Urinary bladder (tissue), 3 donors: ENCODE measurements at regions not wholly inside any gene's neighbourhood (a gene's known extent, or its start where the extent isn't known, plus 50 kb on each side); places are given as distances from the start of the nearest gene placed in this dataset.

Experiments
- DNase-seq: peaks from one replicate; pipeline ENCODE4 v3.0.0-alpha.2; 2015; ENCODE audit errors: extremely low spot score
- H3K27ac ChIP-seq: one replicate; pipeline ENCODE4 v1.5.1; 2013; ENCODE audit warnings: low read depth, mild to moderate bottlenecking, moderate library complexity
- H3K36me3 ChIP-seq: one replicate; pipeline ENCODE4 v1.6.1; 2013; ENCODE audit warnings: mild to moderate bottlenecking, moderate library complexity; ENCODE audit not compliant: insufficient read depth
- H3K4me1 ChIP-seq: one replicate; pipeline ENCODE4 v1.6.1; 2013; ENCODE audit warnings: mild to moderate bottlenecking, moderate library complexity; ENCODE audit not compliant: insufficient read depth
- H3K4me3 ChIP-seq: one replicate; pipeline ENCODE4 v1.5.1; 2013; ENCODE audit warnings: low read depth, low read length
- WGBS: extraction: QIAGEN DNeasy Blood & Tissue Kit; methylation state at CpG from one replicate; pipeline ENCODE4 v1.1.7; 2013; 5-methylcytosine and 5-hydroxymethylcytosine counted together
- donor health status: healthy with polysubstance abuse.
- donor health status: healthy.

- Histone ChIP-seq H3K4me3 (no peak overlapping the region), H3K27ac (no peak overlapping the region), H3K36me3 (no peaks in the 10 kb centered on the region), H3K4me1 (peaks cover 4% of the 10 kb centered on the region)
- 94% methylated on average over 2 of the region's 2 CpGs for WGBS
- DNase-seq, result no peak
These were observed 186.9 kb downstream of the PSMG1 start for GRCh38 chr21:38996355-38996754.

GRCh38 chr21:38995731-38996130 lies 187.5 kb downstream of the PSMG1 start:
- 80% methylated on average over 5 of the region's 5 CpGs for WGBS
- peaks cover 4% of the 10 kb centered on the region for H3K4me1 ChIP-seq

GRCh38 chr21:38995071-38995669 lies 188.1 kb downstream of the PSMG1 start:
- H3K27ac ChIP-seq, result no peak overlapping the region
- 92% methylated on average over 13 of the region's 13 CpGs for WGBS
- H3K36me3 ChIP-seq, result no peaks in the 10 kb centered on the region
- DNase-seq, result no peak
- peaks cover 4% of the 10 kb centered on the region for H3K4me1 ChIP-seq
- no peak overlapping the region for H3K4me3 ChIP-seq

More at GRCh38 chr21:38995731-38996130, 187.5 kb downstream of the PSMG1 start:
- Histone ChIP-seq H3K4me3 (no peak overlapping the region), H3K36me3 (no peaks in the 10 kb centered on the region), H3K27ac (no peak overlapping the region)
- DNase-seq, result no peak

GRCh38 chr21:38994042-38994441 lies 188.3 kb downstream of the ETS2 start:
- Histone ChIP-seq H3K4me1 (peaks cover 4% of the 10 kb centered on the region), H3K4me3 (no peak overlapping the region), H3K27ac (peak overlapping the region; percentile 92), H3K36me3 (no peaks in the 10 kb centered on the region)
- 83% methylated on average over 12 of the region's 12 CpGs for WGBS
- no peak for DNase-seq

- DNase-seq, result peak; percentile 80
- Histone ChIP-seq H3K4me3 (no peak overlapping the region), H3K36me3 (no peaks in the 10 kb centered on the region), H3K27ac (no peak overlapping the region), H3K4me1 (peaks cover 4% of the 10 kb centered on the region)
- WGBS, result 21% methylated on average over 4 of the region's 4 CpGs
These were observed 187.8 kb downstream of the ETS2 start for GRCh38 chr21:38993561-38993960.

GRCh38 chr21:38992737-38993136 lies 187.0 kb downstream of the ETS2 start:
- H3K27ac ChIP-seq, result peak overlapping the region; percentile 44
- WGBS, result 54% methylated on average over 3 of the region's 3 CpGs
- peaks cover 5% of the 10 kb centered on the region for H3K4me1 ChIP-seq
- H3K4me3 ChIP-seq, result no peak overlapping the region
- no peak for DNase-seq
- no peaks in the 10 kb centered on the region for H3K36me3 ChIP-seq

- WGBS, result 37% methylated on average over 12 of the region's 12 CpGs
- Histone ChIP-seq H3K27ac (no peak overlapping the region), H3K36me3 (no peaks in the 10 kb centered on the region), H3K4me3 (no peak overlapping the region), H3K4me1 (peaks cover 5% of the 10 kb centered on the region)
- no peak for DNase-seq
These were observed 184.7 kb downstream of the ETS2 start for GRCh38 chr21:38990424-38990794.

- DNase-seq, result peak; percentile 91
- Histone ChIP-seq H3K4me1 (peaks cover 5% of the 10 kb centered on the region), H3K36me3 (no peaks in the 10 kb centered on the region), H3K4me3 (no peak overlapping the region), H3K27ac (no peak overlapping the region)
- 13% methylated on average over 17 of the region's 17 CpGs for WGBS
These were observed 184.2 kb downstream of the ETS2 start for GRCh38 chr21:38989745-38990423.

- no peak for DNase-seq
- no peak overlapping the region for H3K27ac ChIP-seq
- peaks cover 5% of the 10 kb centered on the region for H3K4me1 ChIP-seq
- WGBS, result 37% methylated on average over 11 of the region's 11 CpGs
- no peaks in the 10 kb centered on the region for H3K36me3 ChIP-seq
- no peak overlapping the region for H3K4me3 ChIP-seq
These were observed 183.6 kb downstream of the ETS2 start for GRCh38 chr21:38989379-38989744.

GRCh38 chr21:38988509-38989378 lies 183.0 kb downstream of the ETS2 start:
- Histone ChIP-seq H3K4me3 (no peak overlapping the region), H3K4me1 (peaks cover 1% of the 10 kb centered on the region), H3K27ac (no peak overlapping the region), H3K36me3 (no peaks in the 10 kb centered on the region)
- WGBS, result 53% methylated on average over 29 of the region's 29 CpGs
- DNase-seq, result no peak

GRCh38 chr21:38987633-38988508 lies 182.1 kb downstream of the ETS2 start:
- H3K27ac ChIP-seq, result peak overlapping the region; percentile 55
- peaks cover 1% of the 10 kb centered on the region for H3K4me1 ChIP-seq
- WGBS, result 37% methylated on average over 12 of the region's 12 CpGs
- H3K36me3 ChIP-seq, result no peaks in the 10 kb centered on the region
- DNase-seq, result no peak
- no peak overlapping the region for H3K4me3 ChIP-seq

GRCh38 chr21:38986806-38987632 lies 181.3 kb downstream of the ETS2 start:
- 45% methylated on average over 13 of the region's 13 CpGs for WGBS
- peaks cover 1% of the 10 kb centered on the region for H3K4me1 ChIP-seq
- no peak for DNase-seq
- peak overlapping the region; percentile 60 for H3K27ac ChIP-seq
- H3K36me3 ChIP-seq, result no peaks in the 10 kb centered on the region
- H3K4me3 ChIP-seq, result no peak overlapping the region
